HepG2 (cell line): ENCODE measurements at regions not wholly inside any gene's neighbourhood (a gene's known extent, or its start where the extent isn't known, plus 50 kb on each side); places are given as distances from the start of the nearest gene placed in this dataset.

Experiments
- ATAC-seq: fragments of 200-7000 bp; cut with Tn5 transposase; 3 replicates; pipeline ENCODE4 v1.9.1; 2020; ENCODE audit warnings: mild to moderate bottlenecking, moderate library complexity
- BruUV-seq: library from RNA; stranded (reverse); fragments of 400-500 nt; replicated peaks from 2 replicates; lab custom pipeline; 2021; lab: Mats Ljungman, UMichigan
- CTCF ChIA-PET: fragments of 300-600 bp; formaldehyde crosslinking; extraction: SDS; loops from one replicate; lab custom pipeline; 2021; ENCODE audit warnings: low total read pairs, inconsistent platforms, low intra/inter-chr PET ratio; lab: Yijun Ruan, JAX
- POLR2A ChIA-PET: fragments of 350-600 bp; sonication (Branson Sonifier 250); formaldehyde crosslinking; loops from one replicate; lab custom pipeline; 2020; ENCODE audit warnings: antibody characterized with exemption, inconsistent platforms; lab: Yijun Ruan, JAX
- DNase-seq: peaks from one replicate; pipeline ENCODE4 v3.0.0-alpha.2; 2015; ENCODE audit warnings: low spot score
- FAIRE-seq: peaks from 3 replicates; lab custom pipeline; 2011; peaks lifted over from hg19 to GRCh38; lab: Jason Lieb, UNC
- H2AFZ ChIP-seq: one replicate; pipeline ENCODE4 v1.6.1; 2011; ENCODE audit warnings: low read length, inconsistent platforms
- H3K27ac ChIP-seq: fragments of 300-600 bp; 3 replicates; pipeline ENCODE4 v1.8.0; 2011; ENCODE audit warnings: mixed run types, mild to moderate bottlenecking, mixed read lengths, low read length, inconsistent platforms; ENCODE audit not compliant: insufficient read depth; ENCODE audit errors: extremely low read length
- H3K27me3 ChIP-seq, 2 experiments: fragments of 200-600 bp in 1 of 2; 2 replicates in 1 of 2; 3 replicates in 1 of 2; pipeline versions ENCODE4 v1.6.0 to v1.8.0; 2011; ENCODE audit warnings: low read length in 2 of 2, mild to moderate bottlenecking in 2 of 2, moderate library complexity in 2 of 2, inconsistent platforms in 1 of 2; ENCODE audit not compliant: insufficient read depth in 2 of 2, control insufficient read depth in 1 of 2
- H3K36me3 ChIP-seq, 2 experiments: fragments of 200-600 bp in 1 of 2; replicated peaks in 1 of 2; 2 replicates in 1 of 2; 3 replicates in 1 of 2; pipeline versions ENCODE4 v1.5.1 to v1.8.0; 2011; ENCODE audit warnings: low read length in 2 of 2, inconsistent platforms in 1 of 2; ENCODE audit not compliant: insufficient read depth in 2 of 2, control insufficient read depth in 1 of 2
- H3K4me1 ChIP-seq: 2 replicates; pipeline ENCODE4 v1.5.1; 2012; ENCODE audit warnings: low read length, inconsistent platforms; ENCODE audit not compliant: insufficient read depth
- H3K4me2 ChIP-seq: 2 replicates; pipeline ENCODE4 v1.6.0; 2011; ENCODE audit warnings: low read depth, low read length, inconsistent platforms
- H3K4me3 ChIP-seq, 3 experiments: fragments of 200-600 bp in 1 of 3; sonication (generic), shearing (Covaris generic) in 1 of 3; replicated peaks in 1 of 3; 2 replicates each; pipeline ENCODE4 v1.5.1; 2011 to 2016; ENCODE audit warnings: low read length in 3 of 3, inconsistent platforms in 2 of 3, low read depth in 2 of 3, mild to moderate bottlenecking in 2 of 3, control low read depth in 1 of 3, mixed read lengths in 1 of 3; ENCODE audit not compliant: insufficient read depth in 1 of 3
- H3K79me2 ChIP-seq: one replicate; pipeline ENCODE4 v1.6.1; 2011; ENCODE audit warnings: low read length, inconsistent platforms; ENCODE audit not compliant: insufficient read depth
- H3K9ac ChIP-seq: 2 replicates; pipeline ENCODE4 v1.6.0; 2011; ENCODE audit warnings: mild to moderate bottlenecking, low read depth, low read length, inconsistent platforms; ENCODE audit not compliant: insufficient read depth
- H3K9me3 ChIP-seq: 2 replicates; pipeline ENCODE4 v1.5.1; 2012; ENCODE audit warnings: mild to moderate bottlenecking, low read length
- H4K20me1 ChIP-seq: 2 replicates; pipeline ENCODE4 v1.6.0; 2011; ENCODE audit warnings: inconsistent platforms, mild to moderate bottlenecking, low read length, moderate library complexity; ENCODE audit not compliant: insufficient read depth
- ATF6 ChIP-seq: sonication (generic); formaldehyde crosslinking; conservative IDR thresholded peaks from 2 replicates; pipeline ENCODE4 v1.4.0; 2020; ENCODE audit warnings: missing genetic modification reagents
- MBNL3 ChIP-seq: fragments of 250-450 bp; sonication (Bioruptor Pico); conservative IDR thresholded peaks from 2 replicates; pipeline ENCODE4 v1.8.0; 2022; ENCODE audit warnings: mild to moderate bottlenecking, inconsistent platforms
- PCBP2 ChIP-seq: fragments of 200-400 bp; formaldehyde crosslinking; optimal IDR thresholded peaks from 2 replicates; pipeline ENCODE3; 2018; ENCODE audit warnings: low read length, low read depth; ENCODE audit not compliant: poor library complexity, severe bottlenecking
- PHF20 ChIP-seq: sonication (generic); formaldehyde crosslinking; IDR thresholded peaks from 2 replicates; pipeline ENCODE4 v1.5.0; 2020; ENCODE audit warnings: mild to moderate bottlenecking, missing genetic modification reagents
- RCOR2 ChIP-seq: IDR thresholded peaks from 2 replicates; pipeline ENCODE4 v1.6.1; 2016; ENCODE audit warnings: missing biosample characterization, missing genetic modification reagents
- STAG1 ChIP-seq: sonication (generic); formaldehyde crosslinking; IDR thresholded peaks from 2 replicates; pipeline ENCODE4 v1.4.0; 2020; ENCODE audit warnings: missing genetic modification reagents
- THAP11 ChIP-seq: IDR thresholded peaks from 2 replicates; pipeline ENCODE4 v1.6.1; 2016; ENCODE audit warnings: missing biosample characterization, missing genetic modification reagents
- ZNF354B ChIP-seq: sonication (generic); formaldehyde crosslinking; IDR thresholded peaks from 2 replicates; pipeline ENCODE4 v1.8.0; 2022; ENCODE audit warnings: mild to moderate bottlenecking, missing genetic modification reagents
- WGBS: methylation state at CpG from one replicate; pipeline ENCODE4 v1.1.6; 2017; ENCODE audit warnings: low lambda C conversion rate; 5-methylcytosine and 5-hydroxymethylcytosine counted together
- in situ Hi-C: cut with HindIII; loops from 2 replicates; pipeline ENCODE4 v1.10.0; 2017; ENCODE audit warnings: low pct_unique_long_range_greater_than_20kb; ENCODE audit not compliant: extremely low pct_ligation_motif_present
- intact Hi-C: fragments of 100-400 bp; cut with micrococcal nuclease; formaldehyde crosslinking; loops from one replicate; pipeline ENCODE4 v1.10.0; 2022; ENCODE audit not compliant: unreplicated experiment

GRCh38 chr5:74356009-74356695, 284.4 kb downstream of the ENC1 start:
- intact Hi-C loops = no loop called here
- no peak overlapping the region for H3K4me2 ChIP-seq
- no peak overlapping the region for H3K27ac ChIP-seq
- WGBS = 37% methylated on average over 7 of the region's 7 CpGs
- H3K4me3 ChIP-seq = no peak overlapping the region
- H3K4me1 ChIP-seq = peaks cover 11% of the 10 kb centered on the region
- no peak overlapping the region for H2AFZ ChIP-seq
- in situ Hi-C loops = no loop called here
- FAIRE-seq (no peak), ATAC-seq (no peak), DNase-seq (no peak)
- H3K27me3 ChIP-seq = 0 out of 5 replicates have a peak, but pooled peaks cover 2 to 4% of the 10 kb centered on the region in 2 experiments
- H3K9me3 ChIP-seq = no peaks in the 10 kb centered on the region
- H4K20me1 ChIP-seq = no peaks in the 10 kb centered on the region
- CTCF ChIA-PET = no interaction called here
- H3K79me2 ChIP-seq = no peaks in the 10 kb centered on the region
- no peaks in the 10 kb centered on the region for H3K36me3 ChIP-seq
- H3K9ac ChIP-seq = no peak overlapping the region
- TF ChIP-seq PHF20 = no peak
- no peak for TF ChIP-seq RCOR2 (CRISPR knock-in tag)
- no peak for TF ChIP-seq ATF6 (CRISPR knock-in tag)
- TF ChIP-seq ZNF354B (CRISPR knock-in tag) = no peak
- no peak for TF ChIP-seq STAG1 (CRISPR knock-in tag)
- TF ChIP-seq THAP11 (CRISPR knock-in tag) = no peak
- no peak for TF ChIP-seq MBNL3 (CRISPR knock-in tag)
- no peak for TF ChIP-seq PCBP2
- no TSS peak for BruUV-seq
- POLR2A ChIA-PET = no interaction called here
